Endothelial cell of umbilical vein (primary cell): ENCODE measurements at regions not wholly inside any gene's neighbourhood (a gene's known extent, or its start where the extent isn't known, plus 50 kb on each side); places are given as distances from the start of the nearest gene placed in this dataset.

Source experiments
- CTCF ChIP-seq, 2 donors: IDR thresholded peaks; 1 replicate in 1 of 2; 2 replicates in 1 of 2; pipeline ENCODE4 v1.5.1; 2011; ENCODE audit warnings: low read length in 2 of 2, mild to moderate bottlenecking in 2 of 2, moderate library complexity in 2 of 2, control low read depth in 1 of 2, inconsistent platforms in 1 of 2, low read depth in 1 of 2; ENCODE audit not compliant: insufficient read depth in 1 of 2; ENCODE audit errors: extremely low read depth in 1 of 2
- EZH2 ChIP-seq: IDR thresholded peaks from 2 replicates; pipeline ENCODE4 v1.6.1; 2012; ENCODE audit warnings: borderline replicate concordance, low read depth, mild to moderate bottlenecking, moderate library complexity, low read length, inconsistent platforms; ENCODE audit not compliant: severe bottlenecking
- MAX ChIP-seq: IDR thresholded peaks from 2 replicates; pipeline ENCODE4 v1.6.1; 2011; ENCODE audit not compliant: insufficient read depth, insufficient read length
- MYC ChIP-seq: IDR thresholded peaks from one replicate; pipeline ENCODE4 v1.6.1; 2011; ENCODE audit warnings: mild to moderate bottlenecking, low read depth, low read length
- POLR2A ChIP-seq: IDR thresholded peaks from 2 replicates; pipeline ENCODE4 v1.6.1; 2012; ENCODE audit warnings: low read depth, mild to moderate bottlenecking, control low read depth, low read length

GRCh38 chr5:136805466-136805865 lies 440.1 kb upstream of the TRPC7 start:
- TF ChIP-seq CTCF (IDR thresholded peaks at IDR 0.05; ENCODE audit: extremely low read depth in 1 of 2, insufficient read depth in 1 of 2, low read depth in 1 of 2, low read length in 2 of 2): peak in 1 of 2 donors; percentile 19
- TF ChIP-seq POLR2A: no peak
- TF ChIP-seq MYC: no peak
- no peak for TF ChIP-seq EZH2
- no peak for TF ChIP-seq MAX
